GM23338 (cell line): ENCODE measurements at regions not wholly inside any gene's neighbourhood (a gene's known extent, or its start where the extent isn't known, plus 50 kb on each side); places are given as distances from the start of the nearest gene placed in this dataset.

Source experiments
- CTCF ChIP-seq, 2 experiments: fragments of 200-600 bp in 1 of 2; sonication (generic) in 1 of 2; conservative IDR thresholded peaks; 2 replicates each; pipeline versions ENCODE4 v1.5.1 to v1.6.1; 2016 to 2017; ENCODE audit warnings: antibody characterized with exemption in 2 of 2, low read depth in 2 of 2, mild to moderate bottlenecking in 2 of 2, moderate library complexity in 1 of 2
- EZH2phosphoT487 ChIP-seq: fragments of 200-600 bp; sonication (generic); IDR thresholded peaks from one replicate; pipeline ENCODE4 v1.8.1; 2018; ENCODE audit warnings: antibody characterized with exemption; ENCODE audit not compliant: unreplicated experiment
- NANOG ChIP-seq: IDR thresholded peaks from 2 replicates; pipeline ENCODE4 v1.6.1; 2016; ENCODE audit warnings: antibody characterized with exemption, borderline replicate concordance
- REST ChIP-seq: IDR thresholded peaks from one replicate; pipeline ENCODE4 v1.6.1; 2018; ENCODE audit warnings: antibody characterized with exemption; ENCODE audit not compliant: unreplicated experiment

GRCh38 chr9:80649496-80649895 is 1039.9 kb downstream of the TLE1 start:
- TF ChIP-seq CTCF (conservative IDR thresholded peaks at IDR 0.05; ENCODE audit: low read depth in 2 of 2) (no peak), REST (no peak), EZH2phosphoT487 (no peak), NANOG (no peak)
